NCI-H1930 (cell line): ENCODE measurements at regions not wholly inside any gene's neighbourhood (a gene's known extent, or its start where the extent isn't known, plus 50 kb on each side); places are given as distances from the start of the nearest gene placed in this dataset.

Experiments
- DNase-seq, 2 experiments: peaks; one replicate each; lab custom pipeline; 2025; lab: John Stamatoyannopoulos, UW

- DNase-seq = no peak
Measured at GRCh38 chr10:83663918-83664317, 475.4 kb upstream of the GHITM start.

- no peak for DNase-seq
Measured at GRCh38 chr10:83666762-83667161, 472.5 kb upstream of the GHITM start.

DNA sequence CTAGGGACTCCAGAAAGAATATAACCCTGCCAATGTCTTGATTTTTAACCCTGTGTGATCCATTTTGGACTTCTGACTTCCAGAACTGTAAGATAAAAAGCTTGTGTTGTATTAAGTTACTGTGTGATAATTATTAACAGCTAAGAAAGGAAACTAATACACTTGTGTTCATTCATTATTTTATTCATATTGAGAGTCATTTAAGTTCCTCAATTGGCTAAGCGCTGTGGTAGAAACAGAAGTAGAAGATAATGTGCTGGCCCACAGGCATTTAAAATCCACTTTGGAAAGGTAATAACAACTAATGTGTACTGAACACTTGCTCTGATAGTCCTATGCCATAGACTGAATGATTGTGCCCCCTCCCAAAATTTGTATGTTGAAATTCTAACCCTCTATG is 471.7 kb upstream of the GHITM start:
- DNase-seq = no peak

DNA sequence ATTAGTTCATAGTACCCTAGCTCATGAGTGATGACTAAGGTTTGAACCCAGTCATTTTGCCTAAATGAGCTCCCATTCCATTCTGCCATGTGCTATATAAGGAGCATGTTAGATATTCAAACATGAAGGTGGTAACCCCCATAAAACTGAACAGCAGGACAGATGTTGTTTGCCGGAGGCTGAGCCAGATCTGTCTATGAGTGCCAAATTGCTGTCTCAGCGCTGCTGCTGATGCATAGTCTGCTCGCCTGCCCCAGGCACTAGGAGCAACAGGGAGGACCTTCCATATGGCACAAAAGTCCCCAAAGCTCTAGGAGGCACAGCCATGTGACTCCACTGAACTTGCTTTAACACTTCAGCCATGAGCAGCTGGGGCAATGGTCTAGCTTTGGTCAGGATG is 466.0 kb upstream of the GHITM start:
- no peak for DNase-seq

DNA sequence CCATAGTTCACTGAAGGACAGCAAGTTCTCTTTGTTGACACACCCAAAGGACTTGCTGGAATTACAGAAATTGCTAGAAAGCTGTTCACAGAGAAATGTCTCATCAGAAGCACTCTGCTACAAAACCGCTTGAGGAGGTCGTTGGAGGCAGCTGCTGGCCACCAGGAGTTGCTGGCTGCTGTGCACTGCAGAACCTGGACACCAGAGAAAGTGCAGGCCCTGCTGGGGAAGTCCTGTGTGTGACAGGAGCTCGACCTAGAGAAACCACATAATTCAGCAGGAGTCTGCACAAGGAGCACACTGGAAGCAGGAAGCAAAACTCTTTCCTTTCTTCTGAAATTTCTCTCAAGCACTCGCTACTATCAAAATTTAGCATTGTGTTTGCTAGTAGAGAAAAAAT is 461.5 kb upstream of the GHITM start:
- DNase-seq = no peak

- DNase-seq = no peak
Measured at GRCh38 chr10:83678850-83679249, 460.5 kb upstream of the GHITM start.

- no peak for DNase-seq
Measured at GRCh38 chr10:83680470-83680891, 458.8 kb upstream of the GHITM start.

DNA sequence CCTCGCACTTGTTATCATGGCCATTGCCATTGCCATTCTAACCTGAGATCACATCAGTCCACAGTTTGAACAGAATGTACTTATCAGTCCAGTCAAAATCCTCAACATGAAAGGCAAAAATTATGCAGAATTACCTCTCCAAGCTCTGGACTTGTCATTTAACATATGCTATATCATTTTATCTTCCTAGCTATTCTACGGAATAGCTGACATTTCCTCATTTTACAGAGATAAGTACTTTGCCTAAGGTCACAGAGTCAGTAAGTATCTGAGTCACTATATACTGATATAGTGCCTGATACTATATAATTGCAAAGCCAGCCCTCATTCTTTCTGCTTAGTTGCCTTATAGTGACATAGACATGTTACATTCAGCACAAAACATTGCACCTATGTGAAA is 456.9 kb upstream of the GHITM start:
- DNase-seq = no peak

- DNase-seq = no peak
Measured at GRCh38 chr10:83685458-83685857, 453.9 kb upstream of the GHITM start.

DNA sequence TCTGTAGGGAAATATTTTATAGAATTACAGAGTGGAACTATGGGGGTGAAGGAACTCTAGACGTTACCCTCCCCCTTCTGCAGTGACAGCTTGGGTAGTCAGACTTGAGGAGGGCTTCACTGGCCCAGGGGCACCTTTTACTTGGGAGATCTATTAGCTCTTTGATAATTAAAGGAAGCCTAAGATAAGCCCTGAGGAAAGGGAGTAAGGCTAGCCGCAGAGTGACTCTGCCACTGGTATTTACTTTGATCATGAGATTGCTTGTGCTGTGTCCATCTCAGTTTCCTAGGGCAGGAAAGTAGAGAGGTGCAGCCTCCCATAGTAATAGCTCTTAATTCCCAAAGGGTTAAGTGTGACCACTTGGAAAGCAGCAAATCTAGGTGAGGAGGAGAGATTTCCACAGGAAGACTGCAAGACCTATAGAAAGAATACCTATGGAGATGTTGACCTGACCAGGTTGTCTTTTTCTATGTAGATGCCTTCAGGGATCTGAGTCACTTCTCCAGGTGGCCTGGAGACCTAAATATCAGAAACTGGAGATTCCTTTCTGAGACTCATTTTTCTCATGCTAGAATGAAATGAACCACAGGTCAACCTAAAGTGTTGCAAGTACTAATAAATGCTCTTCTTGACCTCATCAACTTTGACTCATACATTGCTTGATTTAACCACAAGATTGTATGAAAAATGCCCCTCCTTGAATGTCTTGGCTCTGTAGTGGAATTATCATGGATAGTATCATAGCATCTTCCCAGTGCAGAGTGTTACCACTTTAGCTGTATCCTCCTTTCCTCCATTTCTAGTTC is 447.3 kb upstream of the GHITM start:
- DNase-seq = no peak

- DNase-seq = no peak
Measured at GRCh38 chr10:83698899-83699298, 440.4 kb upstream of the GHITM start.

GRCh38 chr10:83701799-83702198 is 437.5 kb upstream of the GHITM start:
- no peak for DNase-seq

- DNase-seq = no peak
Measured at GRCh38 chr10:83702731-83703130, 436.6 kb upstream of the GHITM start.

DNA sequence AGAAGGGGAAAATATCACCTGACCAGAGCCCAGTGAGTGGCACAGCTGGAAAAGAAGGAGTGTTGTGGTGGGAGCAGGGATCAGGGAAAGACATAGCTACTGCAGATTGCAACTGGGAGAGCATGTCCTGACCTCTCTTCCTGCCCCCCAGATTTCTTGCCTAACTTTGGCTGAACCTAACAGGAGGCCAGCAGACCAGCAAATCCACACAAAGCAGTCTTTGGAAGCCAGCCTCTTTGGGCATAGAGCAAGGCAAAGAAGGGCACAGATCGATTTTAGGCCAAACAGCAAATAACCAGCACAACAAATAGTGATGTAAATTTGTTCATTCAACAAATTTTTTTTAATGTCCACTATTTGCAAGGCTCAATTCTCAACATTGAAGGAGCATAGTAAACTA is 433.2 kb upstream of the GHITM start:
- no peak for DNase-seq

GRCh38 chr10:83706952-83707582 is 432.2 kb upstream of the GHITM start:
- DNase-seq = no peak

GRCh38 chr10:83713423-83713822 is 425.9 kb upstream of the GHITM start:
- no peak for DNase-seq

DNA sequence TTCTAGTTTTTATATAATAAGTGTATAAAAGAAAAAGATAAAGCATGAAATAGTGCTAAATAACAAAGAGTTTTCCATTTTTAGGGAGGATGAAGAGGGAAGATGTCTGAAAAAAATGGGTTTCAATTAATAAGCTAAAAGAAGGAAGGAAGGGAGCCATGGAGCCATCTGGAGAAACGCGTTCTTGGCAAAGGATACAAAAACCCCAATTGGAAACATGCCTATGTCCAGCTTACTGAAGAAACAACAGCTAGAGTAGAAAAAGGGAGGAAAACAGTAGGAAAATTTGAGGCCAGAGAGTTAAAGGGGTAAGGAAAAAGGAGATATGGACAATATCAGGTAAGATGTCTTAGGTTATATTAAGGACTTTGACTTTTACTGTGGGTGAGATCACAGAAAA is 416.2 kb upstream of the GHITM start:
- DNase-seq = no peak

GRCh38 chr10:83724471-83725241 is 414.7 kb upstream of the GHITM start:
- no peak for DNase-seq

DNA sequence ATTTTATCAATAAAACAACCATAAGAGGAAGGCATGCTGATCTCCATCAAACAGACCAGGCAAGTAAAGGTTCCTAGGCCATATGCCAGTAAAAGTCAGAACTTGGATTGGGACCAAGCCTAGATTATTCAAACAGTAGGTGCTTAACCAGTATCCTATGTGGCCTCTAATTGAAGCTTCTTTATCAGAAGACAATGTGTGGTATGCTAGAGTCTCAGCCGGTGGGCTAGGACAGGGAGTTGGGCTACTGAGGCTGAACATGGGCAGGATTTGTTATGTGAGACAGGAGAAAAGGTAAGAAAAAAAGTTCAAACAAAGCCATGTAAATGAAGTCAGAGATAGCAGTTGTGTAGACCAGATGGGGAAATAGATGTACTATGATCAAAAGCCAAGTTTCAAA is 413.7 kb upstream of the GHITM start:
- DNase-seq = no peak

DNA sequence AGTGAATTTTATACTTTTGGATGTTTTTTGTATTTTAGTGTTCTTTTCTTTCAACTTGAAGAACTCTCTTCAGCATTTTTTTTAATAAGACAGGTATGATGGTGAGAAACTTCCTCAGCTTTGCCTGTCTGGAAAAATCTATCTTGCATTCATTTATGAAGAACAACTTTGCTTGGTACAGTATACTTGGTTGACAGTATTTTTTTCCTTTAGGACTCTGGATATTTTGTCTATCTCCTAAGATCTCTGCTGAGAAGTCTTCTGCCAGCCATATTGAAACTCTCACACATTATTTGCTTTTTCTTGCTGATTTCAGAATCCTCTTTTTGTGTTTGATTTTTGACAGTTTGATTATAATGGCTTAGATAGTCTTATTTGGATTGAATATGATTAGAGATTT is 405.0 kb upstream of the GHITM start:
- no peak for DNase-seq

- DNase-seq = no peak
Measured at GRCh38 chr10:83736008-83736407, 403.3 kb upstream of the GHITM start.

DNA sequence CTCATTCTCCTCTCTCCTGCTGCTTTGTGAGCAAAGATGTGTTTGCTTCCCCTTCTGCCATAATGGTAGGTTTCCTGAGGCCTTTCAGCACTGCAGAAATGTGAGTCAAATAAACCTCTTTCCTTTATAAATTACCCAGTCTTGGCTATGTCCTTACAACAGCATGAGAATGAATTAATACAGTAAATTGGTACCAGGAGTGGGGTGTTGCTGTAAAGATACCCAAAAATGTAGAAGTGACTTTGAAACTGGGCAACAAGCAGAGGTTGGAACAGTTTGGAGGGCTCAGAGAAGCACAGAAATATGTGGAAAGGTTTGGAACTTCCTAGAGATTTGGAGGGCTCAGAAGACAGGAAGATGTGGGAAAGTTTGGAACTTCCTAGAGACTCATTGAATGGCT is 388.7 kb upstream of the GHITM start:
- DNase-seq = no peak

GRCh38 chr10:83753490-83753889 is 385.8 kb upstream of the GHITM start:
- DNase-seq = no peak
